Glomerular endothelial cell (primary cell): ENCODE measurements at regions not wholly inside any gene's neighbourhood (a gene's known extent, or its start where the extent isn't known, plus 50 kb on each side); places are given as distances from the start of the nearest gene placed in this dataset.

Experiments
- DNase-seq: peaks from one replicate; pipeline ENCODE4 v3.0.0-alpha.2; 2011; ENCODE audit warnings: low read depth, low spot score; ENCODE audit errors: extremely low read depth

- no peak for DNase-seq
Measured at GRCh38 chr12:91572869-91573268, 390.3 kb upstream of the DCN start.

- DNase-seq, result no peak
Measured at GRCh38 chr12:91567100-91567485, 384.5 kb upstream of the DCN start.

- no peak for DNase-seq
Measured at GRCh38 chr12:91566328-91567099, 383.9 kb upstream of the DCN start.

- DNase-seq, result no peak
Measured at GRCh38 chr12:91565846-91566245, 383.2 kb upstream of the DCN start.

GRCh38 chr12:91565246-91565645, 382.6 kb upstream of the DCN start:
- no peak for DNase-seq

GRCh38 chr12:91563011-91563765, 380.6 kb upstream of the DCN start:
- no peak for DNase-seq

GRCh38 chr12:91562476-91562875, 379.9 kb upstream of the DCN start:
- no peak for DNase-seq

- DNase-seq, result no peak
Measured at GRCh38 chr12:91561958-91562325, 379.3 kb upstream of the DCN start.

GRCh38 chr12:91561301-91561957, 378.8 kb upstream of the DCN start:
- no peak for DNase-seq

GRCh38 chr12:91556909-91557308, 374.3 kb upstream of the DCN start:
- no peak for DNase-seq

GRCh38 chr12:91555436-91556415, 373.1 kb upstream of the DCN start:
- DNase-seq, result no peak

GRCh38 chr12:91551927-91552326, 369.3 kb upstream of the DCN start:
- no peak for DNase-seq

- DNase-seq, result no peak
Measured at GRCh38 chr12:91551242-91551641, 368.6 kb upstream of the DCN start.

GRCh38 chr12:91542666-91543065, 360.0 kb upstream of the DCN start:
- DNase-seq, result no peak

- DNase-seq, result no peak
Measured at GRCh38 chr12:91542067-91542466, 359.4 kb upstream of the DCN start.

- no peak for DNase-seq
Measured at GRCh38 chr12:91538418-91538817, 355.8 kb upstream of the DCN start.

GRCh38 chr12:91533366-91533765, 350.7 kb upstream of the DCN start:
- no peak for DNase-seq

- no peak for DNase-seq
Measured at GRCh38 chr12:91529829-91530228, 347.2 kb upstream of the DCN start.

- DNase-seq, result no peak
Measured at GRCh38 chr12:91523831-91524230, 341.2 kb upstream of the DCN start.

GRCh38 chr12:91516695-91517047, 334.1 kb upstream of the DCN start:
- no peak for DNase-seq
